GM18951 (cell line): ENCODE measurements at regions not wholly inside any gene's neighbourhood (a gene's known extent, or its start where the extent isn't known, plus 50 kb on each side); places are given as distances from the start of the nearest gene placed in this dataset.

Source experiments
- POLR2A ChIP-seq: IDR thresholded peaks from 4 replicates; pipeline ENCODE4 v1.6.1; 2011; ENCODE audit warnings: mild to moderate bottlenecking; ENCODE audit not compliant: insufficient read length, insufficient read depth; ENCODE audit errors: extremely low read depth
- in situ Hi-C: fragments of 300-500 bp; cut with MboI; formaldehyde crosslinking; loops from one replicate; pipeline ENCODE4 v1.12.0; 2022; ENCODE audit warnings: low sequenced_read_pairs, mixed read lengths, inconsistent platforms; ENCODE audit not compliant: unreplicated experiment

DNA sequence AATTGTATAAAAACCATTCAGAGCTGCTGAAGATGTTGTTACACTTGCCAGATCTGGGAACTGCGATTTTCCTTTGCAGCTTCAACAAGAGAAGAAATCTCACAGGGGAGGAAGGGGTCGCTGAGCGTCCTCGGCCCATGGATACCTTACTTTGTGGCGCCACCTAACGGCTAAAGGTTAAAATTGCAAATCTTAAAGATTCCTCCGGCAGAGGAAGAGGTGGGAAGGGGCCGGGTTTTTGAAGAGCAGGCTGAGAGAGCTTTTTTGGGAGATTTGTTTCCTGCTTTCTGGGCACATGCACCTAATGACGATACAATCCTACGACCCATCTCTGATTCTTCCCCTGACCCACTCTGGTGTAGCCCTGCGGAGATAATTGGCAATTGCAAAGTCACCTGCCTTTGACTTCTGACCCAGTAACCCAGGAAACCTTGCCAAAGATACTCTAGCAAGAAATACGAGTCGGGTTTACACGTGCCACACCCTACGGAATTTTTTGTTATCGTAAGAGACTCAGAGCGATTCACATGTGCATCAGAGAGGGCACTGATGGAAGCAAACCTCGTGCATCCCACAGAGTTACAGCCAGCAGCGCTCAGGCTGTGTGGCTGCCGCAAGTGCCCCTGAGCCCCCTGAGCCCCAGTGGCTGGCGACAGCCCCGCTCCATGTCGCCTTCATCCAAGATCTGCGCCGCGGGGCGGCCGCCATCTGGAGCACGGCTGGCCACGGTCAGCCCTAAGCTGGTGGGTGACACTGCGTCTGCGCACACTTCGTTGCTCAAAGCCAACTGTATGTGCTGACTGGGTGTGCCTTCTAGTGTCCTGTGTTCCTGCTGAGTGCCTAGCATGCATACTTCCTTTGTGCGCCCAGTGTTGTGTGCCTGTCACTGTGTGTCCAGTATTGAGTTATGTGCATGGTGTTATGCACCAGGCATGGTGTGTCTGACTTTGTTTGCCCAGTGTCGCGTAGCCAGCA is 55.2 kb upstream of the CHRNA7 start:
- TF ChIP-seq POLR2A = no peak
- in situ Hi-C loops = no loop called here

DNA sequence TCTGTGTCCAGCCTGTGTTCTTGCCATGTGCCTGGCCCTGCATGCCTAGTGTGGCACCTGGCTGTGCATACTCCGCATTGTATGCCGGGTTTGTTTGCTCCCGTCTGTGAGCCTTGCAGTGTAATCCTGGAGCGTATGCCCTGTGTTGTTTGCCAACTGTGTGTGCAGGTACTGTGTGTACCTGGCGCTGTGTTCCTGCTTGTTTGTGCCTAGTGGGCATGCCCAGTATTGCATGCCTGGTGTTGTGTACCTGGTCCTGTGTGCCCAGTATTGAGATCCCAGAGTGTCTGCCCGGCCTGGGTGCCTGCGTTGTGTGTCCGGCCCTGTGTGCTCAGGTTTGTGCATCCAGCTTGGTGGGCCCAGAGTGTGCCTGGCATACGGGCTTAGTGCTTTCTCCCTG is 54.5 kb upstream of the CHRNA7 start:
- in situ Hi-C loops = no loop called here

GRCh38 chr15:31977138-31977537 is 53.2 kb upstream of the CHRNA7 start:
- no peak for TF ChIP-seq POLR2A
- in situ Hi-C loops = no loop called here

More for the DNA sequence above, 54.5 kb upstream of the CHRNA7 start:
- TF ChIP-seq POLR2A = no peak

GRCh38 chr15:31977812-31978661 is 52.3 kb upstream of the CHRNA7 start:
- TF ChIP-seq POLR2A = no peak
- in situ Hi-C loops = no loop called here
